H9 (cell line): ENCODE measurements at regions not wholly inside any gene's neighbourhood (a gene's known extent, or its start where the extent isn't known, plus 50 kb on each side); places are given as distances from the start of the nearest gene placed in this dataset.

Source experiments
- DNase-seq: peaks from one replicate; pipeline ENCODE4 v3.0.0-alpha.2; 2017
- H2AFZ ChIP-seq: one replicate; pipeline ENCODE4 v1.6.1; 2013; ENCODE audit warnings: mild to moderate bottlenecking, low read length, control low read depth, moderate library complexity
- H2AK5ac ChIP-seq: 2 replicates; pipeline ENCODE4 v1.6.1; 2013; ENCODE audit warnings: low read length, control low read depth, mixed read lengths; ENCODE audit not compliant: insufficient read length
- H2BK120ac ChIP-seq: one replicate; pipeline ENCODE4 v1.6.1; 2013; ENCODE audit warnings: low read depth, mild to moderate bottlenecking, low read length, control low read depth, inconsistent platforms; ENCODE audit not compliant: poor library complexity, severe bottlenecking
- H2BK12ac ChIP-seq: 2 replicates; pipeline ENCODE4 v1.6.1; 2013; ENCODE audit warnings: low read length, control low read depth, mixed read lengths, low read depth; ENCODE audit not compliant: insufficient read length
- H2BK15ac ChIP-seq: 2 replicates; pipeline ENCODE4 v1.6.1; 2013; ENCODE audit warnings: low read depth, low read length, control low read depth
- H2BK20ac ChIP-seq: one replicate; pipeline ENCODE4 v1.6.1; 2013; ENCODE audit warnings: low read depth, mild to moderate bottlenecking, low read length, control low read depth, inconsistent platforms; ENCODE audit not compliant: poor library complexity, severe bottlenecking
- H2BK5ac ChIP-seq: 2 replicates; pipeline ENCODE4 v1.6.1; 2013; ENCODE audit warnings: low read length, control low read depth, mixed read lengths; ENCODE audit not compliant: insufficient read length
- H3K14ac ChIP-seq: 2 replicates; pipeline ENCODE4 v1.6.1; 2013; ENCODE audit warnings: low read length, control low read depth; ENCODE audit not compliant: insufficient read depth
- H3K18ac ChIP-seq: 2 replicates; pipeline ENCODE4 v1.6.1; 2013; ENCODE audit warnings: low read depth, mild to moderate bottlenecking, mixed read lengths, low read length, control low read depth; ENCODE audit not compliant: insufficient read length
- H3K23ac ChIP-seq: 2 replicates; pipeline ENCODE4 v1.6.1; 2013; ENCODE audit warnings: low read length, control low read depth, mixed read lengths, low read depth; ENCODE audit not compliant: insufficient read length
- H3K23me2 ChIP-seq: 2 replicates; pipeline ENCODE4 v1.6.1; 2013; ENCODE audit warnings: low read depth, mild to moderate bottlenecking, mixed read lengths, low read length, control low read depth; ENCODE audit not compliant: insufficient read length, poor library complexity, severe bottlenecking
- H3K27ac ChIP-seq: 2 replicates; pipeline ENCODE4 v1.5.1; 2013; ENCODE audit warnings: low read length, control low read depth, mixed read lengths, low read depth; ENCODE audit not compliant: insufficient read length
- H3K27me3 ChIP-seq: 2 replicates; pipeline ENCODE4 v1.6.1; 2013; ENCODE audit warnings: low read length, control low read depth, inconsistent platforms; ENCODE audit not compliant: insufficient read depth
- H3K4ac ChIP-seq: 2 replicates; pipeline ENCODE4 v1.6.1; 2013; ENCODE audit warnings: low read depth, mild to moderate bottlenecking, control low read depth, inconsistent platforms, low read length, moderate library complexity
- H3K4me1 ChIP-seq: 2 replicates; pipeline ENCODE4 v1.6.1; 2013; ENCODE audit warnings: low read length, control low read depth, inconsistent platforms; ENCODE audit not compliant: insufficient read depth
- H3K4me2 ChIP-seq: 2 replicates; pipeline ENCODE4 v1.6.1; 2013; ENCODE audit warnings: low read length, control low read depth, mixed read lengths; ENCODE audit not compliant: insufficient read length, insufficient read depth
- H3K56ac ChIP-seq: 2 replicates; pipeline ENCODE4 v1.6.1; 2013; ENCODE audit warnings: low read depth, mild to moderate bottlenecking, mixed read lengths, low read length, control low read depth; ENCODE audit not compliant: insufficient read length
- H3K79me1 ChIP-seq: 2 replicates; pipeline ENCODE4 v1.6.1; 2013; ENCODE audit warnings: low read depth, mild to moderate bottlenecking, moderate library complexity, low read length, control low read depth, inconsistent platforms; ENCODE audit not compliant: insufficient read depth, poor library complexity, severe bottlenecking
- H3K79me2 ChIP-seq: 2 replicates; pipeline ENCODE4 v1.6.1; 2013; ENCODE audit warnings: low read length, control low read depth, inconsistent platforms; ENCODE audit not compliant: insufficient read depth
- H3K9ac ChIP-seq: 2 replicates; pipeline ENCODE4 v1.6.1; 2013; ENCODE audit warnings: low read length, control low read depth, mixed read lengths; ENCODE audit not compliant: insufficient read length; ENCODE audit errors: extremely low read depth
- H3K9me3 ChIP-seq: one replicate; pipeline ENCODE4 v1.6.1; 2013; ENCODE audit warnings: low read depth, low read length, inconsistent platforms; ENCODE audit not compliant: control insufficient read depth
- H3T11ph ChIP-seq: one replicate; pipeline ENCODE4 v1.6.1; 2013; ENCODE audit warnings: mild to moderate bottlenecking, low read length, control low read depth, inconsistent platforms
- H4K20me1 ChIP-seq: one replicate; pipeline ENCODE4 v1.6.1; 2013; ENCODE audit not compliant: control insufficient read depth, insufficient read length, insufficient read depth
- H4K5ac ChIP-seq: 2 replicates; pipeline ENCODE4 v1.6.1; 2013; ENCODE audit warnings: low read depth, mild to moderate bottlenecking, mixed read lengths, low read length, control low read depth; ENCODE audit not compliant: insufficient read length
- H4K8ac ChIP-seq: replicated peaks from 2 replicates; pipeline ENCODE4 v1.6.1; 2013; ENCODE audit warnings: low read length, control low read depth, mixed read lengths, low read depth; ENCODE audit not compliant: insufficient read length
- H4K91ac ChIP-seq: 2 replicates; pipeline ENCODE4 v1.6.1; 2013; ENCODE audit warnings: low read depth, mild to moderate bottlenecking, moderate library complexity, mixed read lengths, low read length, control low read depth; ENCODE audit not compliant: insufficient read length
- H3K27ac Mint-ChIP-seq, 3 experiments: 2 replicates in 2 of 3; 3 replicates in 1 of 3; pipeline ENCODE4 v1.8.0; 2020 to 2021; ENCODE audit warnings: mixed read lengths in 3 of 3, mild to moderate bottlenecking in 1 of 3, moderate library complexity in 1 of 3
- H3K27me3 Mint-ChIP-seq: 2 replicates; pipeline ENCODE4 v1.8.0; 2021; ENCODE audit warnings: low read depth, mild to moderate bottlenecking, moderate library complexity, mixed read lengths
- H3K36me3 Mint-ChIP-seq, 3 experiments: 2 replicates in 2 of 3; 3 replicates in 1 of 3; pipeline ENCODE4 v1.8.0; 2020 to 2021; ENCODE audit warnings: low read depth in 3 of 3, mixed read lengths in 3 of 3; ENCODE audit not compliant: insufficient read depth in 1 of 3
- H3K4me1 Mint-ChIP-seq, 2 experiments: 2 replicates each; pipeline ENCODE4 v1.8.0; 2020; ENCODE audit warnings: mixed read lengths in 2 of 2
- H3K4me3 Mint-ChIP-seq, 2 experiments: 2 replicates in 1 of 2; 3 replicates in 1 of 2; pipeline ENCODE4 v1.8.0; 2020 to 2021; ENCODE audit warnings: mild to moderate bottlenecking in 2 of 2, mixed read lengths in 2 of 2, moderate library complexity in 1 of 2
- H3K9me3 Mint-ChIP-seq, 2 experiments: 2 replicates in 1 of 2; 3 replicates in 1 of 2; pipeline ENCODE4 v1.8.0; 2020; ENCODE audit warnings: mild to moderate bottlenecking in 2 of 2, mixed read lengths in 2 of 2, moderate library complexity in 1 of 2
- WGBS: extraction: QIAGEN DNeasy Blood & Tissue Kit; methylation state at CpG from one replicate; pipeline ENCODE4 v1.1.7; 2013; ENCODE audit warnings: missing lambda C conversion rate, low lambda C conversion rate, mixed read lengths; ENCODE audit not compliant: insufficient read length; ENCODE audit errors: extremely low coverage; 5-methylcytosine and 5-hydroxymethylcytosine counted together
- TF ChIP-seq, protein P1 (sequence below): fragments of 200-600 bp; sonication (generic); conservative IDR thresholded peaks from 3 replicates; pipeline ENCODE4 v1.8.0; 2021; ENCODE audit warnings: antibody characterized with exemption, mild to moderate bottlenecking

DNA sequence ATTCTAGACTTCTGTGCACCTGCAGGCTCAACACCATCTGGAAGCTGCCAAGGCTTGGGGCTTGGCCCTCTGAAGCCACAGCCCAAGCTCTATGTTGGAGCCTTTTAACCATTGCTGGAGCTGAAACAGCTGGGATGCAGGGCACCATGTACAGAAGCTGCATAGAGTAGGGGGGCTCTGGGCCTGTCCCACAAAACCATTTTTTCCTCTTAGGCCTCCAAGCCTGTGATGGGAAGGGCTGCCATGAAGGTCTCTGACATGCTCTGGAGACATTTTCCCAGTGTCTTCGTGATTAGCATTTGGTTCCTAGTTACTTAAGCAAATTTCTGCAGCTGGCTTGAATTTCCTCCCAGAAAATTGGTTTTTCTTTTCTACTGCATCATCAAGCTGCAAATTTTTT is 999.3 kb upstream of the GRIA3 start:
- no CpG with 5 or more reads among the region's 1 CpG for WGBS
- H3K9me3 Mint-ChIP-seq: peaks cover 28 to 31% of the 10 kb centered on the region in 2 experiments

More for the DNA sequence above, 999.3 kb upstream of the GRIA3 start:
- Histone ChIP-seq H3K4me2 (no peak overlapping the region), H4K8ac (no peak overlapping the region), H3K23ac (no peak overlapping the region), H2BK15ac (no peak overlapping the region), H3K56ac (no peak overlapping the region), H3K79me1 (no peaks in the 10 kb centered on the region), H3T11ph (no peak overlapping the region), H3K4me1 (no peaks in the 10 kb centered on the region), H4K5ac (no peak overlapping the region), H2BK120ac (no peak overlapping the region), H4K91ac (no peak overlapping the region), H3K4ac (no peak overlapping the region), H3K27ac (no peak overlapping the region), H3K23me2 (no peaks in the 10 kb centered on the region), H2AK5ac (no peak overlapping the region), H3K9ac (no peak overlapping the region), H3K9me3 (peaks cover 10% of the 10 kb centered on the region), H4K20me1 (no peaks in the 10 kb centered on the region), H3K18ac (no peak overlapping the region), H3K14ac (no peak overlapping the region), H2BK20ac (no peak overlapping the region), H3K79me2 (no peaks in the 10 kb centered on the region), H2BK12ac (no peak overlapping the region), H2BK5ac (no peak overlapping the region), H2AFZ (no peak overlapping the region), H3K27me3 (no peaks in the 10 kb centered on the region)
- Mint-ChIP-seq H3K27me3 (peaks cover 1% of the 10 kb centered on the region; the same call in 1 of the 2 replicates), H3K4me1 (no peaks in the 10 kb centered on the region), H3K36me3 (peaks cover 16 to 39% (median 28%) of the 10 kb centered on the region in 3 experiments), H3K4me3 (no peak overlapping the region), H3K27ac (no peak overlapping the region)
- no peak for DNase-seq
- TF ChIP-seq, protein P1, sequence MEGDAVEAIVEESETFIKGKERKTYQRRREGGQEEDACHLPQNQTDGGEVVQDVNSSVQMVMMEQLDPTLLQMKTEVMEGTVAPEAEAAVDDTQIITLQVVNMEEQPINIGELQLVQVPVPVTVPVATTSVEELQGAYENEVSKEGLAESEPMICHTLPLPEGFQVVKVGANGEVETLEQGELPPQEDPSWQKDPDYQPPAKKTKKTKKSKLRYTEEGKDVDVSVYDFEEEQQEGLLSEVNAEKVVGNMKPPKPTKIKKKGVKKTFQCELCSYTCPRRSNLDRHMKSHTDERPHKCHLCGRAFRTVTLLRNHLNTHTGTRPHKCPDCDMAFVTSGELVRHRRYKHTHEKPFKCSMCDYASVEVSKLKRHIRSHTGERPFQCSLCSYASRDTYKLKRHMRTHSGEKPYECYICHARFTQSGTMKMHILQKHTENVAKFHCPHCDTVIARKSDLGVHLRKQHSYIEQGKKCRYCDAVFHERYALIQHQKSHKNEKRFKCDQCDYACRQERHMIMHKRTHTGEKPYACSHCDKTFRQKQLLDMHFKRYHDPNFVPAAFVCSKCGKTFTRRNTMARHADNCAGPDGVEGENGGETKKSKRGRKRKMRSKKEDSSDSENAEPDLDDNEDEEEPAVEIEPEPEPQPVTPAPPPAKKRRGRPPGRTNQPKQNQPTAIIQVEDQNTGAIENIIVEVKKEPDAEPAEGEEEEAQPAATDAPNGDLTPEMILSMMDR: no peak
